AG20443 (cell line): ENCODE measurements at regions not wholly inside any gene's neighbourhood (a gene's known extent, or its start where the extent isn't known, plus 50 kb on each side); places are given as distances from the start of the nearest gene placed in this dataset.

ENCODE experiments used
- DNase-seq: peaks from one replicate; pipeline ENCODE4 v3.0.0; 2012; ENCODE audit warnings: low spot score, mixed read lengths

GRCh38 chr9:82549174-82549821 lies 513.6 kb downstream of the RASEF start:
- DNase-seq, result no peak

GRCh38 chr9:82552784-82553183 lies 510.2 kb downstream of the RASEF start:
- DNase-seq, result no peak

GRCh38 chr9:82553654-82554366 lies 509.1 kb downstream of the RASEF start:
- DNase-seq, result no peak

GRCh38 chr9:82554381-82554780 lies 508.6 kb downstream of the RASEF start:
- no peak for DNase-seq

- DNase-seq, result no peak
Observed at GRCh38 chr9:82555031-82555430, 507.9 kb downstream of the RASEF start.

- no peak for DNase-seq
Observed at GRCh38 chr9:82555431-82556051, 507.4 kb downstream of the RASEF start.

GRCh38 chr9:82558346-82558745 lies 504.6 kb downstream of the RASEF start:
- no peak for DNase-seq

- DNase-seq, result no peak
Observed at GRCh38 chr9:82558855-82559630, 503.9 kb downstream of the RASEF start.

GRCh38 chr9:82560036-82560435 lies 502.9 kb downstream of the RASEF start:
- DNase-seq, result no peak

- no peak for DNase-seq
Observed at GRCh38 chr9:82560457-82560904, 502.5 kb downstream of the RASEF start.

- DNase-seq, result no peak
Observed at GRCh38 chr9:82563094-82563493, 499.8 kb downstream of the RASEF start.

GRCh38 chr9:82563841-82564240 lies 499.1 kb downstream of the RASEF start:
- DNase-seq, result no peak

- no peak for DNase-seq
Observed at GRCh38 chr9:82565188-82565969, 497.6 kb downstream of the RASEF start.

GRCh38 chr9:82567953-82568352 lies 495.0 kb downstream of the RASEF start:
- no peak for DNase-seq

- peak; percentile 23 for DNase-seq
Observed at GRCh38 chr9:82570226-82570625, 492.7 kb downstream of the RASEF start.

- DNase-seq, result no peak
Observed at GRCh38 chr9:82571540-82571939, 491.4 kb downstream of the RASEF start.

GRCh38 chr9:82572146-82572545 lies 490.8 kb downstream of the RASEF start:
- no peak for DNase-seq

- no peak for DNase-seq
Observed at GRCh38 chr9:82574911-82575310, 488.0 kb downstream of the RASEF start.

- DNase-seq, result no peak
Observed at GRCh38 chr9:82580921-82581320, 482.0 kb downstream of the RASEF start.

GRCh38 chr9:82581516-82581915 lies 481.4 kb downstream of the RASEF start:
- DNase-seq, result no peak

- DNase-seq, result no peak
Observed at GRCh38 chr9:82581935-82582334, 481.0 kb downstream of the RASEF start.

- no peak for DNase-seq
Observed at GRCh38 chr9:82582693-82583092, 480.2 kb downstream of the RASEF start.
